ENCODE measurements at regions not wholly inside any gene's neighbourhood (a gene's known extent, or its start where the extent isn't known, plus 50 kb on each side); places are given as distances from the start of the nearest gene placed in this dataset.

DNA sequence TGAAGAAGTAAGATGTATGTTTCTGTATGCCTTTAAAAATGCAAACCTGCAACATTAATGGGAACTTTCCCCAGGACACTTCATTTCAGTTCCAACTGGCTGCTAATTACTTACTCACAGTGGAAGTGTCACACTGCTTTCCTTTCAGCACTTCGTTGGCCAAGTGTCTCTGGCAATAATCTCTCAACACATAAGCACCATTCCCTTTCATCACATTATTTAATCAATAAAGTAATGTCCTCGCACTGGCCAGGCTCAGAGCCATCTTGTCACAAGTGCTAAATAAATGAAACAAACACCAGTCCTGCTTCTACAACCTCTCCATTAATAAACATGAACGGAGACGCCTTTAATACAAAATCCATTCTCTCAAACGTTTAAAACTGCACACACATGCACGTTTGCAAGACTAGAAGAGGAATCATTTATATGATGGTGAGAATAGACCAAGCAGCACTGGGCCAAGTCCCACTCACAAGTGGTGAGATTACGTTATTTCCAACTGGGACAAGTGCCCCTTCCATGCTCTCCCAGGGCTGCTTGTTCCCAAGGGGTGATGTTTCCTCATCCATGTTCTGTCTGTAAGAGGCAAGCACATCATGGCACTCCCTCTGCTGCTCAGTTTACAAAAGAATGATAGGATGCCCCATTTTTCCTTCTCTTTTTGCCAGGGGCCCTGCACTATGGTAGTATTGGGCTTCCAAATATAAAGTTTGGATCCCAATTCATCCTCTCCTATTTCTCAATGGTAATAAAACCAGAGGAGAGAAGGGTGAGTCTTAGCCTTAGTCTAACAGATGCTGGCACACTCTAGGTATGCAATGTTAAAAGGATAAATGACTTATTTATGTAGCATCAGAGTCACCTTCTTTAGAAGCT, 56.8 kb upstream of the ETAA1 start:
- H3K27me3 ChIP-seq (replicated peaks): no peaks in the 10 kb centered on the region
- H3K27ac ChIP-seq: no peak overlapping the region
- TF ChIP-seq, protein P1, sequence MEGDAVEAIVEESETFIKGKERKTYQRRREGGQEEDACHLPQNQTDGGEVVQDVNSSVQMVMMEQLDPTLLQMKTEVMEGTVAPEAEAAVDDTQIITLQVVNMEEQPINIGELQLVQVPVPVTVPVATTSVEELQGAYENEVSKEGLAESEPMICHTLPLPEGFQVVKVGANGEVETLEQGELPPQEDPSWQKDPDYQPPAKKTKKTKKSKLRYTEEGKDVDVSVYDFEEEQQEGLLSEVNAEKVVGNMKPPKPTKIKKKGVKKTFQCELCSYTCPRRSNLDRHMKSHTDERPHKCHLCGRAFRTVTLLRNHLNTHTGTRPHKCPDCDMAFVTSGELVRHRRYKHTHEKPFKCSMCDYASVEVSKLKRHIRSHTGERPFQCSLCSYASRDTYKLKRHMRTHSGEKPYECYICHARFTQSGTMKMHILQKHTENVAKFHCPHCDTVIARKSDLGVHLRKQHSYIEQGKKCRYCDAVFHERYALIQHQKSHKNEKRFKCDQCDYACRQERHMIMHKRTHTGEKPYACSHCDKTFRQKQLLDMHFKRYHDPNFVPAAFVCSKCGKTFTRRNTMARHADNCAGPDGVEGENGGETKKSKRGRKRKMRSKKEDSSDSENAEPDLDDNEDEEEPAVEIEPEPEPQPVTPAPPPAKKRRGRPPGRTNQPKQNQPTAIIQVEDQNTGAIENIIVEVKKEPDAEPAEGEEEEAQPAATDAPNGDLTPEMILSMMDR (IDR thresholded peaks at IDR 0.05; ENCODE audit: low read depth, low read length, missing control alignments): no peak
- no peak for DNase-seq
- no peaks in the 10 kb centered on the region for H3K36me3 ChIP-seq (replicated peaks)
- in situ Hi-C loops (cut with HindIII; ENCODE audit: low pct_ligation_motif_present, low sequenced_read_pairs): no loop called here
- no peak overlapping the region for H3K4me3 ChIP-seq (ENCODE audit: low read depth, low read length)

DNA sequence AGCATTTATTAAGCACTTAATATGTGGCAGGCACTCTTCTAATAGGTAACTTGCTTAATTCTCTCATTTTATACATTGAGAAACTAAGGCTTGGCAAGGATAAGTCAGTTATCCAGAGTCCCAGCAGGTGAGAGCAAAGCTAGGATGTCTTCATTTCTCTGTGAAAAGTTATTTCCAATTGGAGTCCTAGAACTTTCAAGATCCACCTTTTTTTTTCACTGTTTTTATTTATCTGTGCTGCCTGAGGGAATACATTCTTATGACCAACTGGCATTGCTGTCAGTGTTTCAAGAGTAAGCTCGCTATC, 56.2 kb upstream of the ETAA1 start:
- TF ChIP-seq, protein P1 (IDR thresholded peaks at IDR 0.05; ENCODE audit: low read depth, low read length, missing control alignments): no peak
- Histone ChIP-seq H3K4me3 (ENCODE audit: low read depth, low read length) (no peak overlapping the region), H3K27me3 (replicated peaks) (no peaks in the 10 kb centered on the region), H3K36me3 (replicated peaks) (no peaks in the 10 kb centered on the region), H3K27ac (no peak overlapping the region)
- no peak for DNase-seq
- in situ Hi-C loops (cut with HindIII; ENCODE audit: low pct_ligation_motif_present, low sequenced_read_pairs): no loop called here

DNA sequence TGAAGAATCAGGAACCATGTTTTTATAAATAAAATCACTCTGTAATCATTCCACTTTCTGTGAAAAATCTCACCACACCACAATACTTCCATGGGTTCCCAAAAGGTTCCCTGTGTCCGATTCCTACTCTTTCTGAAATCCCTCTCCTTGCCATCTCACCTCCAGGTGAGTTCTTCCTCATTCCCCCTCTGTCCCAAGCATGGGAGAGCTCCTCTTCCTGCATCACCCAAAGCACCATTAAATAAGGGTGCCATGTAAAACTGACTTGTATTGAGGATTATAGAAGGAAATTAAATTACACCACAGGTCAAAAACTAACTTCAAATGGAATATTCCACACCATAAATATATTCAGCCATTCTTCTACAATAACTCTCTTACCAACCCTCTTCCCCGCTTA, 55.8 kb upstream of the ETAA1 start:
- Histone ChIP-seq H3K27ac (no peak overlapping the region), H3K4me3 (ENCODE audit: low read depth, low read length) (no peak overlapping the region), H3K36me3 (replicated peaks) (no peaks in the 10 kb centered on the region), H3K27me3 (replicated peaks) (no peaks in the 10 kb centered on the region)
- no peak for DNase-seq
- in situ Hi-C loops (cut with HindIII; ENCODE audit: low pct_ligation_motif_present, low sequenced_read_pairs): no loop called here
- TF ChIP-seq, protein P1 (IDR thresholded peaks at IDR 0.05; ENCODE audit: low read depth, low read length, missing control alignments): no peak

DNA sequence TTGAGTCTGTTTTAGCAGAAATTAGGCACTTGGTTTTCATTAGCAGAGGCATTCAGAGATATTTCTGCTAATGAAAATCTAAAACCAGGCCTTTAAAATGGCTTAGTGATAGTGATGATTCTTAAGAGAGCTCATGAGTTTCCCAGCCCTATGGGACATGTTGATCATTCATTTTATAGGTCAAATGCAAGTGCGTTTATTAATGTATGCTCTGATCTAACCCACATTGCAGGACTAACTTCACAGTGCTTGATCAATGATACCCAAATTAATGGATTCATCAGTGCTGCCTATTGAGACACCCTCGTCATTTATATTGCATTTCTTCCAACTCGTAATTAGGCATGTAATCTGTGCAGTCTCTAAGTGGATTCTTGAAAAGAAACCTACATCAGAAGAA, 54.7 kb upstream of the ETAA1 start:
- TF ChIP-seq, protein P1 (IDR thresholded peaks at IDR 0.05; ENCODE audit: low read depth, low read length, missing control alignments): no peak
- Histone ChIP-seq H3K4me3 (ENCODE audit: low read depth, low read length) (no peak overlapping the region), H3K27me3 (replicated peaks) (no peaks in the 10 kb centered on the region), H3K27ac (no peak overlapping the region), H3K36me3 (replicated peaks) (no peaks in the 10 kb centered on the region)
- in situ Hi-C loops (cut with HindIII; ENCODE audit: low pct_ligation_motif_present, low sequenced_read_pairs): no loop called here
- no peak for DNase-seq

DNA sequence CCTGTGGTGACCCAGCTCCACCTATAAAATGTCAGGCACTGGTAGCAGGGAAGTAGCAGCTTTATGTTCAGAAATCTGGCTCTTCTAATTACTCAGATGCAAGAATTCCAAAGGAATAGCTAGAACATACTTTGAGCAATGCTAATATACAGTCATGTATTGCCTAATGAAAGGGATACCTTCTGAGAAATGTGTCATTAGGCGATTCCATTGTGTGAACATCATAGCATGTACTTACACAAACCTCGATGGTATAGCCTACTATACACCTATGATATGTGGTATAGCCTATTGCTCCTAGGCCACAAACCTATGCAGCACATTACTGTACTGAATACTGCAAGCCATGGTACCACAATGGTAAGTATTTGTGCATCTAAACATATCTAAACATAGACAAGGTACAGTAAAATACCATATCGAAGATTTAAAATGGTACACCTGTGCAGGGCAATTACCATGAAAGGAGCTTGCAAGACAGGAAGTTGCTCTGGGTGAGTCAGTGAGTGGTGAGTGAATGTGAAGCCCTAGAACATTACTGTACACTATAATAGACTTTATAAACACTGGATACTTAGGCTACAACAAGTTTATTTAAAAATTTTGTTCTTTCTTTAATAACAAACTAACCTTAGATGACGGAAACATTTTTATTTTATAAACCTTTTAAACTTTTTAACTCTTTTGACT, 50.3 kb upstream of the ETAA1 start:
- in situ Hi-C loops (cut with HindIII; ENCODE audit: low pct_ligation_motif_present, low sequenced_read_pairs): no loop called here
- no peaks in the 10 kb centered on the region for H3K27me3 ChIP-seq (replicated peaks)
- no peak overlapping the region for H3K27ac ChIP-seq
- H3K36me3 ChIP-seq (replicated peaks): no peaks in the 10 kb centered on the region
- DNase-seq: no peak
- TF ChIP-seq, protein P1 (IDR thresholded peaks at IDR 0.05; ENCODE audit: low read depth, low read length, missing control alignments): no peak
- no peak overlapping the region for H3K4me3 ChIP-seq (ENCODE audit: low read depth, low read length)
